SU-DHL-6 (cell line): ENCODE measurements at regions not wholly inside any gene's neighbourhood (a gene's known extent, or its start where the extent isn't known, plus 50 kb on each side); places are given as distances from the start of the nearest gene placed in this dataset.

Experiments
- H2AFZ ChIP-seq: fragments of 200-600 bp; sonication (generic); 2 replicates; pipeline ENCODE4 v1.6.1; 2014; ENCODE audit warnings: low read depth, mild to moderate bottlenecking, moderate library complexity, mixed read lengths, antibody characterized with exemption, low read length; ENCODE audit not compliant: severe bottlenecking
- H3F3A ChIP-seq: fragments of 200-600 bp; shearing (Covaris generic); 2 replicates; pipeline ENCODE4 v1.6.0; 2016; ENCODE audit warnings: antibody characterized with exemption, mild to moderate bottlenecking; ENCODE audit not compliant: insufficient read depth
- H3K27ac ChIP-seq: fragments of 200-600 bp; sonication (generic); 2 replicates; pipeline ENCODE4 v1.5.1; 2016; ENCODE audit warnings: low read depth, mild to moderate bottlenecking, low read length, moderate library complexity, mixed read lengths
- H3K27me3 ChIP-seq: fragments of 200-600 bp; sonication (generic), shearing (Covaris generic); 2 replicates; pipeline ENCODE4 v1.6.0; 2014; ENCODE audit warnings: mild to moderate bottlenecking, low read length
- H3K36me3 ChIP-seq: fragments of 200-600 bp; sonication (generic); 2 replicates; pipeline ENCODE4 v1.6.1; 2014; ENCODE audit warnings: mild to moderate bottlenecking, low read length, mixed read lengths
- H3K4me2 ChIP-seq: fragments of 300-600, 200-600 bp; shearing (Covaris generic), sonication (generic); 2 replicates; pipeline ENCODE4 v1.6.0; 2014; ENCODE audit warnings: low read length, low read depth, mild to moderate bottlenecking; ENCODE audit not compliant: poor library complexity, severe bottlenecking
- H3K4me3 ChIP-seq: fragments of 200-600 bp; sonication (generic); 2 replicates; pipeline ENCODE4 v1.5.1; 2014; ENCODE audit warnings: antibody characterized with exemption, low read length, mild to moderate bottlenecking, mixed read lengths; ENCODE audit not compliant: insufficient read depth, poor library complexity, severe bottlenecking
- H3K79me2 ChIP-seq: fragments of 200-600 bp; sonication (generic); 2 replicates; pipeline ENCODE4 v1.6.1; 2014; ENCODE audit warnings: mild to moderate bottlenecking, low read length, moderate library complexity; ENCODE audit not compliant: insufficient read depth
- H3K9ac ChIP-seq: fragments of 200-600 bp; sonication (generic); 2 replicates; pipeline ENCODE4 v1.7.0; 2014; ENCODE audit warnings: mild to moderate bottlenecking, low read length
- H3K9me2 ChIP-seq: fragments of 200-600 bp; sonication (generic); replicated peaks from 2 replicates; pipeline ENCODE4 v1.6.1; 2014; ENCODE audit warnings: low read length; ENCODE audit not compliant: insufficient read depth
- H3K9me3 ChIP-seq: fragments of 200-600 bp; sonication (generic); 2 replicates; pipeline ENCODE4 v1.6.1; 2014; ENCODE audit warnings: low read length, mixed read lengths; ENCODE audit not compliant: insufficient read depth
- H4K20me1 ChIP-seq: fragments of 200-600 bp; sonication (generic); 2 replicates; pipeline ENCODE4 v1.6.1; 2014; ENCODE audit warnings: low read depth, mild to moderate bottlenecking, antibody characterized with exemption, low read length, moderate library complexity, mixed read lengths
- CTCF ChIP-seq: fragments of 200-600 bp; sonication (generic); IDR thresholded peaks from one replicate; pipeline ENCODE4 v1.5.1; 2017; ENCODE audit warnings: antibody characterized with exemption, mild to moderate bottlenecking, low read length, moderate library complexity; ENCODE audit not compliant: insufficient read depth, poor library complexity, severe bottlenecking
- EZH2phosphoT487 ChIP-seq: fragments of 200-600 bp; sonication (generic), shearing (Covaris generic); conservative IDR thresholded peaks from 2 replicates; pipeline ENCODE4 v1.6.1; 2018; ENCODE audit warnings: mild to moderate bottlenecking, antibody characterized with exemption, low read length, moderate library complexity, mixed read lengths

- H3K27me3 ChIP-seq, result no peaks in the 10 kb centered on the region
- TF ChIP-seq CTCF, result no peak
- TF ChIP-seq EZH2phosphoT487, result no peak
- no peaks in the 10 kb centered on the region for H4K20me1 ChIP-seq
- no peak overlapping the region for H3K4me2 ChIP-seq
- no peak overlapping the region for H3K4me3 ChIP-seq
- no peaks in the 10 kb centered on the region for H3F3A ChIP-seq
- H3K79me2 ChIP-seq, result no peaks in the 10 kb centered on the region
- no peaks in the 10 kb centered on the region for H3K9me2 ChIP-seq
- no peak overlapping the region for H3K27ac ChIP-seq
- H2AFZ ChIP-seq, result no peak overlapping the region
- H3K9ac ChIP-seq, result no peak overlapping the region
- no peaks in the 10 kb centered on the region for H3K36me3 ChIP-seq
- no peaks in the 10 kb centered on the region for H3K9me3 ChIP-seq
These were observed 178.0 kb downstream of the NPR3 start for GRCh38 chr5:32889078-32889477.

GRCh38 chr5:32903613-32904012 is 192.5 kb downstream of the NPR3 start:
- H3K27ac ChIP-seq, result no peak overlapping the region
- H2AFZ ChIP-seq, result no peak overlapping the region
- H3F3A ChIP-seq, result no peaks in the 10 kb centered on the region
- H3K9me3 ChIP-seq, result no peaks in the 10 kb centered on the region
- H3K79me2 ChIP-seq, result no peaks in the 10 kb centered on the region
- H3K9ac ChIP-seq, result no peak overlapping the region
- H3K27me3 ChIP-seq, result no peaks in the 10 kb centered on the region
- no peak overlapping the region for H3K4me3 ChIP-seq
- H3K4me2 ChIP-seq, result no peak overlapping the region
- H3K36me3 ChIP-seq, result no peaks in the 10 kb centered on the region
- H3K9me2 ChIP-seq, result no peaks in the 10 kb centered on the region
- H4K20me1 ChIP-seq, result no peaks in the 10 kb centered on the region
- TF ChIP-seq EZH2phosphoT487, result no peak
- TF ChIP-seq CTCF, result no peak

- no peaks in the 10 kb centered on the region for H3K9me3 ChIP-seq
- no peak overlapping the region for H3K9ac ChIP-seq
- H4K20me1 ChIP-seq, result no peaks in the 10 kb centered on the region
- H3K9me2 ChIP-seq, result no peaks in the 10 kb centered on the region
- no peaks in the 10 kb centered on the region for H3F3A ChIP-seq
- H3K79me2 ChIP-seq, result no peaks in the 10 kb centered on the region
- H3K27me3 ChIP-seq, result no peaks in the 10 kb centered on the region
- no peaks in the 10 kb centered on the region for H3K36me3 ChIP-seq
- no peak for TF ChIP-seq CTCF
- TF ChIP-seq EZH2phosphoT487, result no peak
- H2AFZ ChIP-seq, result no peak overlapping the region
- no peak overlapping the region for H3K4me3 ChIP-seq
- no peak overlapping the region for H3K27ac ChIP-seq
- no peak overlapping the region for H3K4me2 ChIP-seq
These were observed 197.5 kb downstream of the NPR3 start for GRCh38 chr5:32908641-32909040.

- no peak overlapping the region for H3K9ac ChIP-seq
These were observed 198.1 kb downstream of the NPR3 start for GRCh38 chr5:32909207-32909606.

More at GRCh38 chr5:32909207-32909606, 198.1 kb downstream of the NPR3 start:
- Histone ChIP-seq H2AFZ (no peak overlapping the region), H4K20me1 (no peaks in the 10 kb centered on the region), H3K4me2 (no peak overlapping the region), H3K9me2 (no peaks in the 10 kb centered on the region), H3K27me3 (no peaks in the 10 kb centered on the region), H3K9me3 (no peaks in the 10 kb centered on the region), H3K79me2 (no peaks in the 10 kb centered on the region), H3F3A (no peaks in the 10 kb centered on the region), H3K27ac (no peak overlapping the region), H3K4me3 (no peak overlapping the region), H3K36me3 (no peaks in the 10 kb centered on the region)
- no peak for TF ChIP-seq CTCF
- TF ChIP-seq EZH2phosphoT487, result no peak
